Stimulated activated naive CD8-positive, alpha-beta T cell treated with anti-CD3 and anti-CD28 coated beads, Interleukin-15, amount 100 ng/mL, for 72 hours (primary cell): ENCODE measurements at regions not wholly inside any gene's neighbourhood (a gene's known extent, or its start where the extent isn't known, plus 50 kb on each side); places are given as distances from the start of the nearest gene placed in this dataset.

Source experiments
- ATAC-seq: fragments of 150-1000 bp; cut with Tn5 transposase; 2 replicates; pipeline ENCODE4 v1.10.0; 2021; ENCODE audit warnings: mild to moderate bottlenecking, moderate library complexity
- DNase-seq, 2 donors: peaks; one replicate each; pipeline ENCODE4 v3.0.0; 2021 to 2022
- H3K27ac Mint-ChIP-seq, 2 donors: one replicate each; pipeline ENCODE4 v1.8.0; 2022; ENCODE audit warnings: mild to moderate bottlenecking in 2 of 2, mixed read lengths in 2 of 2, moderate library complexity in 2 of 2
- H3K27me3 Mint-ChIP-seq: one replicate; pipeline ENCODE4 v1.8.0; 2022; ENCODE audit warnings: mixed read lengths
- H3K4me1 Mint-ChIP-seq: one replicate; pipeline ENCODE4 v1.8.0; 2022; ENCODE audit warnings: mild to moderate bottlenecking, mixed read lengths
- H3K4me3 Mint-ChIP-seq, 2 donors: one replicate each; pipeline ENCODE4 v1.8.0; 2022; ENCODE audit warnings: mild to moderate bottlenecking in 2 of 2, mixed read lengths in 2 of 2, moderate library complexity in 1 of 2
- H3K9me3 Mint-ChIP-seq, 2 donors: one replicate each; pipeline ENCODE4 v1.8.0; 2022; ENCODE audit warnings: mixed read lengths in 2 of 2

DNA sequence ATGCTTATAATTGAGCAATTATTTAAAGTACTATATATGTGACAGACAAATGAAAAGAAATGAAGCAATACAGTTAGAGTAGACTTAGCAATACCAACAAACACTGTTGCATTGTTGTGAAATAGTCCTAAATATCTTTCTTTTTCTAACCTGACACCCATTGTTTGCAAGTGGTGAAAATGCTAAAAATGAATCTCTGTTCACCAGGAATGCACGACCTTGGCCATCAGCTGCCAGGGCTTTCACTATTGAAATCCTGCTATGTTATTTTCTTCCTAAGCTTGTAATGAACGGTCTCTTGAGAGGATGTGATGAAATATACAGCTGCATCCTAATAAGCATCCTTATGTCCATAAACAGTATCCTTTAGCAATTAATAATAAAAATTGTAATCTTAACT, 136.2 kb upstream of the MGAT5 start:
- peaks cover 8% of the 10 kb centered on the region for H3K27me3 Mint-ChIP-seq
- ATAC-seq (no peak), DNase-seq (no peak)
- no peak overlapping the region for H3K4me3 Mint-ChIP-seq
- peaks cover 28% of the 10 kb centered on the region for H3K4me1 Mint-ChIP-seq
- no peak overlapping the region for H3K27ac Mint-ChIP-seq
- no peaks in the 10 kb centered on the region for H3K9me3 Mint-ChIP-seq

DNA sequence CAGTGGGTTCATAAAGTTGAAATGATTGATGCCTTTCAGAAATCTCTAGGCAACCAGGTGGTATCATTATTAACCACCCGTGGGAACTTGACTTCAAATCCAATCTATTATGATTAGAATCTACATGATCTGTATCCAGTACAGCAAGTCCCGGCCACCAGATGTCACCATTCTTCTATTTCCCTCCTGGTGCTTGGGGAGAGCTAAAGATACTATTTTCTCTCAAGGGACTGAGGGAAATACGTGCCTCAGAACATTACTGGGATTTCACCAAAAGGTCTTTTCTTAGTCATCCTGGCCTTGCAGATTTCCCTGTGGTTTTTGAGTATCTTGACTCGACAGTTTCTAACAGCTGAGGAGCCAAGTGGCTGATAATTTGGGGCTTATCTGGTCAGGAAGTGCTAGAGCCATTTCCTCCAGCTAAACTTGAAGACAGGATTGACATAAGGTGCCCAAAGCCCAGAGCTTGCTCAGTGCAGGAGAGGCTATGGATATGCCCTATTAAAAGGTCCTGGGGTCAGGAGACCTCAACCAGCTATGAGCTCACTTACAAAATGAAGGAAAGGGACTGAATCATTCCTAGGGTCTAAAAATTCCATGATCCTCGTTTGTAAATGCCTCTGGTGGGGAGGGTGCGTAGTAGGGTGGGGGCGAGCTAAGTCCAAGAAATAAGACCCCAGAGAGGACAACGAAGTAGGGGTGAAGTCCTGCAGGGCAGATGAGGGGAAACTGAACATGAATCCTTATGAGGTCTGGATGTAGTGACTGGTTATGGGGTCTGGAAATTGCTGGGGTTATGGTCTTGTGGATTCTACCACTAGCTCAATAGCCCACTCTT, 135.4 kb upstream of the MGAT5 start:
- no peaks in the 10 kb centered on the region for H3K9me3 Mint-ChIP-seq
- no peak overlapping the region for H3K27ac Mint-ChIP-seq
- ATAC-seq = peak; percentile 73
- H3K27me3 Mint-ChIP-seq = peaks cover 8% of the 10 kb centered on the region
- H3K4me1 Mint-ChIP-seq = peaks cover 36% of the 10 kb centered on the region
- H3K4me3 Mint-ChIP-seq = peak overlapping the region; percentile 93
- peak; percentile 77 to 87 for DNase-seq

DNA sequence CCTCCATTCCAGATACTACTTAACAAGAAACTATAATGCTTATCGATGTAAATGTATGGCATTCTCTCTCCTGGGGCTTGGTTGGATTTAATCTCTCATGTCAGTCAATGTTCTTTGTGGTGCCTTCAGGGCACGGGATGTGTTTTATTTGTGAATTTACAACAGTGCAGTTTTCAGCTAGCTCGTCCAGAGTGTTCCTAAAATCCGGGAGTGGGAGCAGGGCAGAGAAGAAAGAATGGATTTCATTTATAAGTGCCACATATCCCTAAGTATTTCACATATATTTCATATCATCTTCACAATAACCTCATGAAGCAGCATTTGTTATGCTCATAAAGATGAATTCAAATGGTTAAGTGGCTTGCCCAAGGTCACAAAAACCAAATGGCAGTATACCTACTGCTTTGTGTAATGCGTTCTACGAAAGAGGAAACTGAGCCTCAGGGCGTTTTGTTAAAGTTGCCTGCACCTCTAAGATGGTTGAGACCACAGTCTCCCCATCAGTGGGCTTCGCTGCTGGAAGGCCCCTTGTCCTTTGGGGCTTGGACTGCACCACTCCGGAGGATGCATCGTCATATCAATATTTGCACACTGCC, 134.7 kb upstream of the MGAT5 start:
- peak overlapping the region in 1 of 2 donors; percentile 93 for H3K27ac Mint-ChIP-seq
- peak overlapping the region; percentile 93 for H3K4me3 Mint-ChIP-seq
- peaks cover 8% of the 10 kb centered on the region for H3K27me3 Mint-ChIP-seq
- ATAC-seq (peak; percentile 7), DNase-seq (peak in 1 of 2 donors; percentile 15)
- peaks cover 43% of the 10 kb centered on the region for H3K4me1 Mint-ChIP-seq
- H3K9me3 Mint-ChIP-seq = no peaks in the 10 kb centered on the region

DNA sequence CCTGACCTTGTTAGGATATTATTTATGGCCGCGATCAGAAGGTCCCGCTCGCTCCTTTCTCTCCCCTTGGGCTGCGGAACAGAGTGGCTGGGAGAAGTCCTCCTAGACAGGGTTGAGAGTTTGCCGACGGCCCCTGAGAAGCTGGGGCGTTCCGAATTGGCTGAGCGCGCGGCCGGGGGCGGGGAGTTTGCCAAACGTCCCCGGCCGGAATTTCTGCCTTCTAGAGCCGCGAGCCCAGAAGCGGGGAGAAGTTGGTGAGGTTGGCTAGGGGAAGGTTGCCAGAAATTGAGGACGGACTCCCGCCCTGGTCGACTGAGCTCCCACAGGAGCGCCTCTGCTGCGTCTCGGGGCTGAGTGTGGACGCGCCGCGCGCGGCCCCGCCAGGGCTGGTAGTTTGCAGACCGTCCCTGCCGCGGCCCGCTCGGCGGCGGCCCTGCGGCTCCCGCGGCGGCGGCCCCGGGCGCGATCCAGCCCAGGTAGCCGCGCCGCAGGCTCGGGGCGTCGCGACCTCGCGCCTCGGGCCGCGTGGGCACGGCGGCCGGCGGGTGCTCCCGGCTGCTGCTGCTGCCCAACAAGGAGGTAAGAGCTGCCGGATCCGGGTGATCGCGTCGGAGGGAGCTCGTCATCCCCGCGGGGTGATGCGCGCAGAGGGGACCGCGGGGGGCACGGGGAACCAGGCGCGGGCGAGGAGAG, 134.0 kb upstream of the MGAT5 start:
- DNase-seq = peak; percentile 79 to 83
- peak overlapping the region; percentile 93 for H3K4me3 Mint-ChIP-seq
- H3K4me1 Mint-ChIP-seq = peaks cover 50% of the 10 kb centered on the region
- ATAC-seq = peak; percentile 70
- peak overlapping the region; percentile 93 to 95 for H3K27ac Mint-ChIP-seq
- no peaks in the 10 kb centered on the region for H3K9me3 Mint-ChIP-seq
- H3K27me3 Mint-ChIP-seq = peaks cover 8% of the 10 kb centered on the region

DNA sequence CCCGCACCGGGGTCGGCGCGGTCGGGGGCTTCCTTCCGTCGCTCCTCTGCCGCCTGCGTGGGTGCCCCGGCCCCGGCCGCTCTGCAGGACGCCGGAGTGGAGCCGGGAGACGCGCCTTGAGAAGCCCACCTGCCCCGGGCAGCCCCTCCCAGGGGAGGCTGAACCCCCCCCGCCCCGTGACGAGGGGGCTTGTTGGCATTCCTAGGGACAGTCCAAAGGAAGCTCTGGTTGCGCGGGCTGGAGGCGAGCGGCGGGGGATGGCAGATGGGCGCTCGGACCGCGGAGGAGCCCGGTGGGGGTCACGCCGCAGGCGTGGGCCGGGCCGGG, 133.5 kb upstream of the MGAT5 start:
- H3K4me3 Mint-ChIP-seq = peak overlapping the region; percentile 75 to 93
- peak in 1 of 2 donors; percentile 17 for DNase-seq

DNA sequence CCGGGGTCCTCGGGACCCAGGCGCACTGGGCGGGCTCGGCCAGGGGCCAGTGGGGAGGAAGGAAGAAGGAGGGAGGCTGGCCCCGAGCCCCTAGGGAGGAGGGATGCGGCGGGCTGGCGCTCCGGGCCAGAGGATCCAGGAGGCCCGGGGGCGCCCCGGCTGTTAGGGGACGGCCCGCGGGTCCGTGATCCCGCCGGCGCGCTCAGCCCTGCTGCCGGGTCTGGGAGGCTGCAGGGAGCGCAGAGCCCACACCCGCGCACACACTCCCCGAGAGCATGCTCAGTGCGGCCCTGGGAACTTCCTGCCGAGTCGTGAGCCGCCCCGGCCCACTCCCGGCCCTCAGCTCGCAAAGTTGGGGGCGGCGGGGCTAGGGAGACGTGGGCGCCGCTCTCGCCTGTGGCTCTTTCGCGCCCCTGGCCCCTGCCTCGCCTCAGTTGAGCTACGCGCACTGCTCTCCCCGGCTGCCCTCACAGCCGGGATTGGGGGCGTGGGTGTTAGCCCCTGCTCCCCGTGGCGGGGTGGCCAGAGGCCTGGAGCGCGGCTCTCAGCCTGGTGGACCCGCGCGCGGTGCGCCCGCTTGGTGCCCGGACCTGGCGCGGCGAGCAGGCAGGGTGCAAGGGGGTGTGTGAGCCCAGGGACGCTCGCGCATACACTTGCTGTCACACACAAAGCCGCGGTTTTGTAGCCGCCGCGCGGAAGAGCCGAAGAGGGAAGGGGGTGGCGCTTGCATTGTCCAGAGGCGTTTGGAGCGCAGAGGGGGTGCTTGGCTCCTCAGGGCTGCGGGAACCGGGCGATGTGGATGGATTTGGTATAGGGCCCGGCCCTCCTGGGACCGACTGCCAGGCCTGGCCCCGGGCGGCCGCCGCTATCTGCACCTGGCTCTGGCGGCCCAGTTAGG, 132.9 kb upstream of the MGAT5 start:
- Mint-ChIP-seq H3K4me1 (peaks cover 61% of the 10 kb centered on the region), H3K4me3 (peak overlapping the region; percentile 80 to 93)
- DNase-seq = peak; percentile 65 to 68

More for the DNA sequence above, 133.5 kb upstream of the MGAT5 start:
- Mint-ChIP-seq H3K4me1 (peaks cover 55% of the 10 kb centered on the region), H3K27me3 (peaks cover 8% of the 10 kb centered on the region), H3K9me3 (no peaks in the 10 kb centered on the region), H3K27ac (peak overlapping the region in 1 of 2 donors; percentile 42)
- no peak for ATAC-seq

DNA sequence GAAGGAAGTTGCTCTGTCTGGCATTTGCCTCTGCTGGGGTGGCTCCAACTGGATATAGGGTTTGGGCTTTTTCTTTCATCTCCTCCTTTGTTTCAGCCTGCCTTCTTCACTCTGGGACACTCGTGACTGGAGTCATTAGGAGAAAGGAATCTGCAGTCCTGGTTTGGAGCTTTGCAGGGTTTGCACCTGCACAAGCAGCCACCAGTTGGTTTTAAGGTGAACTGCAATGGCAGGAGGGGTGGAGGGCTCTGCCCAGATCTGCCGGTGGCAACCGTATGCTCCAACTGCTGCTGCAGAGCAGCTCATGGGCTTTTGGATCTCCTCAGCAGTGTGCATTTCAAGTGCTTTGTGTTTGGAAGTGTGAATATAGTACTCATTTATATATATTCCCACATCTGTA, 131.3 kb upstream of the MGAT5 start:
- Mint-ChIP-seq H3K4me1 (peaks cover 77% of the 10 kb centered on the region), H3K4me3 (peak overlapping the region in 1 of 2 donors; percentile 80), H3K27ac (no peak overlapping the region), H3K9me3 (no peaks in the 10 kb centered on the region), H3K27me3 (no peaks in the 10 kb centered on the region)
- ATAC-seq (no peak), DNase-seq (peak in 1 of 2 donors; percentile 12)

More for the DNA sequence above, 132.9 kb upstream of the MGAT5 start:
- H3K27ac Mint-ChIP-seq = peak overlapping the region; percentile 42 to 54
- H3K27me3 Mint-ChIP-seq = peaks cover 8% of the 10 kb centered on the region
- peak; percentile 75 for ATAC-seq
- no peaks in the 10 kb centered on the region for H3K9me3 Mint-ChIP-seq

DNA sequence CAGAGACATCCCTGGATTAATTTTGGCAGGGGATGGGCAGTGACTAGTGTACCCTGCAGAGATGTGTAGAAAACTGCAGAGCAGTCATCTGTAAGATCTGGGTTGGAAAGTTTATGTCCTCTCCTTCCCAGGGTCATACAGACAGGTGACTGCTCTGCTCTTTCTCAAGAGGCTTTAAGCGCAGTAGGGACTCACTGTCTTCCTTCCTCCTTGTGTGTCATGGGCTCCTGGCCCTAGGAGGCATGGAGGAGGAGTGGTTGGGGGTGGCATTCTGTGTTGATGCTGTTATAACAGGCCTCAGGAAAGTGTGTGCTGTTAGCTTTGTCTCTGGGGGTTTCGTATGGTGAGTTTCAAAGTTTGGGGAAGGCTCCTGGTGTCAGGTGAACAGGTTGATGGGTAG, 130.5 kb upstream of the MGAT5 start:
- ATAC-seq (no peak), DNase-seq (no peak)
- Mint-ChIP-seq H3K4me3 (peak overlapping the region in 1 of 2 donors; percentile 3), H3K27me3 (no peaks in the 10 kb centered on the region), H3K4me1 (peaks cover 84% of the 10 kb centered on the region), H3K27ac (no peak overlapping the region), H3K9me3 (no peaks in the 10 kb centered on the region)

DNA sequence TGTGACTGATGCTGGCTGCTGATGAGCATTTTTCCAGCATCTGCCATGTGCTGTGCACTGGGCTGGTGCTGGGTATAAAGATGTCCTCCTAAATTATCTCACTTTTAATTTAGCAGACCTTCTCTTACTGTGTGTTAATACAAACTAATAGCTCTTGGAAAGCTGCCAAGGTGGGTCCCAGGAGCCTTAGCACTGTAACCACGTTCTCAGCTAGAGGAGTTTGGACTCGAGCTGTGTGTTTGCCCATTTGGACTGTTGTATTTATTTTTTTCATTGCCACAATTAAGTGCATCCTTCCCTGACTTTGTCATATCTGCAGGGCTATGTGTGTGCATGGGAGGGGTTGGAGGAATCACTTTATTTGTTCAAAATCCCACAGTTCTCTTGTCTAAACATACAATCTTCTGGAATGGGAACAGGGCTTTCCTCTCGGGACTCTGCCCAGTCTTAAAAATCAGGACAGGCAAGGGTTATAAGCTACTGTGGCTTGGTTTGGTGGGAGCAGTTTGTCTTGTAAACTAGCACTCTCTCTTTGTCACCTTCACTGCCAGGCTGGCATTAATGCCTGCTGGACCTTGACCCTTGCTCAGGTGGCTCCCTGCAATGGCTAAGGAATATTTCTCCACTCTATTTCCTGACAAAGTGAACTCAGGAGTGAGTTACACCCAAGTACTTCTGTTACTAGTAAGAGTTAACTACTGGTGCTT, 129.7 kb upstream of the MGAT5 start:
- Mint-ChIP-seq H3K27ac (no peak overlapping the region), H3K9me3 (no peaks in the 10 kb centered on the region), H3K27me3 (no peaks in the 10 kb centered on the region), H3K4me3 (no peak overlapping the region), H3K4me1 (peaks cover 82% of the 10 kb centered on the region)
- DNase-seq = no peak
- no peak for ATAC-seq

DNA sequence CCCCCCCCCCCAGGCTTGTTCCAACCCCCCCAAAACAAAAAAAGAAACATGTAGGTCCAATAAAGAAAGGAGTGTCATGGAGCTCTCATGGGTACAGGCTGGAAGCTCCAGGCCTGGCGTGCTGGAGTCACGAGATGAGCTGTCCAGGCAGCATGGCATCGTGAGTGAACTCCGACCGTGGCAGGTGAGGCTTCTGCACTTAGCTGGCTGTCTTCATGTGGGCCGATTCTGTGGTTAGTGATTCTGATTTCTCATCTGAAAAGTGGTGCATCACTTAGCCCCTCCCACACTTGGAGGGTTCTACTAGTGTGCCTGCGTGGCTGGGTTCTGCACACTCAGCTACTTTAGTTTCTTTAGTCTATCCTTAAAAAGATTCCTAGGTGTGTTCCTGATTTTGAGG, 126.4 kb upstream of the MGAT5 start:
- no peak overlapping the region for H3K27ac Mint-ChIP-seq

DNA sequence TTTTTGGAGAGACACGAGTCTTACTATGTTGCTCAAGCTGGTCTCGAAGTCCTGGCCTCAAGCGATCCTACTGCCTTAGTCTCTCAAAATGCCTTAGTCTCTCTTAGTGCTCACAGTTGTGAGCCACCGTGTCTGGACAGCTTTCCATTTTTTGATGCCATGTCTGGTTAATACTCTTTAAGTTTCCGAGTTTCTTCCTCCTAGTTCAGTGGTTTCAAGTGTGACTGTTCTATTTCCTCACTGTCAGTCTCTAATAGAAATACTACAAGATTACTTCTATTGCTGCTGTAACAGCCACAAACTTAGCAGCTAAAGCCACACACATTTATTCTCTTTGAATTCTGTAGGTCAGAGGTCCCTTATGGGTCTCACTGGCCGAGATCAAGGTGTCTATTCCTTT, 125.1 kb upstream of the MGAT5 start:
- H3K27me3 Mint-ChIP-seq = no peaks in the 10 kb centered on the region
- H3K27ac Mint-ChIP-seq = no peak overlapping the region
- DNase-seq (no peak), ATAC-seq (no peak)
- H3K4me3 Mint-ChIP-seq = no peak overlapping the region
- peaks cover 66% of the 10 kb centered on the region for H3K4me1 Mint-ChIP-seq
- H3K9me3 Mint-ChIP-seq = no peaks in the 10 kb centered on the region

More for the DNA sequence above, 126.4 kb upstream of the MGAT5 start:
- no peaks in the 10 kb centered on the region for H3K27me3 Mint-ChIP-seq
- peaks cover 78% of the 10 kb centered on the region for H3K4me1 Mint-ChIP-seq
- peak; percentile 89 for ATAC-seq
- peak; percentile 52 to 66 for DNase-seq
- no peaks in the 10 kb centered on the region for H3K9me3 Mint-ChIP-seq
- H3K4me3 Mint-ChIP-seq = peak overlapping the region; percentile 48 to 71

DNA sequence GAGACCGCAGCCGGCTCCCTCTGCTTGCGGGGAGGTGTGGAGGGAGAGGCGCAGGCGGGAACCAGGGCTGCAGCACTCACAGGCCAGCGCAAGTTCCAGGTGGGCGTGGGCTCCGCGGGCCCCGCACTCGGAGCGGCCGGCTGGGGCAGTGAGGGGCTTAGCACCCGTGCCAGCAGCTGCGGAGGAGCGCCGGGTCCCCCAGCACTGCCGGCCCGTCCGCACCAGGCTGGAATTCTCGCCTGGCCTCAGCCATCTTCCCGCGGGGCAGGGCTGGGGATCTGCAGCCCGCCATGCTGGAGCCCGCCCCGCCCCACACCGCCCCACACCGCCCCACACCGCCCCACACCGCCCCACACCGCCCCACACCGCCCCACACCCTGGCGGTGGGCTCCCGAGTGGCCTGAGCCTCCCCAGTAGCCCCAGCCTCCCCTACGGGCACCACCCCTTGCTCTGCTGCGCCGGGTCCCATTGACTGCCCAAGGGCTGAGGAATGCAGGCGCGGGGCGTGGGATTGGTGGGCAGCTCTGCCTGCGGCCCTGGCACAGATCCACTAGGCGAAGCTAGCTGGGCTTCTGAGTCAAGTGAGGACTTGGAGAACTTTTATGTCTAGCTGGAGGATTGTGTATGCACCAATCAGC, 123.9 kb upstream of the MGAT5 start:
- H3K27ac Mint-ChIP-seq = no peak overlapping the region
- no peaks in the 10 kb centered on the region for H3K27me3 Mint-ChIP-seq
- H3K4me3 Mint-ChIP-seq = no peak overlapping the region
- H3K4me1 Mint-ChIP-seq = peaks cover 61% of the 10 kb centered on the region
- DNase-seq (no peak), ATAC-seq (peak; percentile 67)
- H3K9me3 Mint-ChIP-seq = no peaks in the 10 kb centered on the region

DNA sequence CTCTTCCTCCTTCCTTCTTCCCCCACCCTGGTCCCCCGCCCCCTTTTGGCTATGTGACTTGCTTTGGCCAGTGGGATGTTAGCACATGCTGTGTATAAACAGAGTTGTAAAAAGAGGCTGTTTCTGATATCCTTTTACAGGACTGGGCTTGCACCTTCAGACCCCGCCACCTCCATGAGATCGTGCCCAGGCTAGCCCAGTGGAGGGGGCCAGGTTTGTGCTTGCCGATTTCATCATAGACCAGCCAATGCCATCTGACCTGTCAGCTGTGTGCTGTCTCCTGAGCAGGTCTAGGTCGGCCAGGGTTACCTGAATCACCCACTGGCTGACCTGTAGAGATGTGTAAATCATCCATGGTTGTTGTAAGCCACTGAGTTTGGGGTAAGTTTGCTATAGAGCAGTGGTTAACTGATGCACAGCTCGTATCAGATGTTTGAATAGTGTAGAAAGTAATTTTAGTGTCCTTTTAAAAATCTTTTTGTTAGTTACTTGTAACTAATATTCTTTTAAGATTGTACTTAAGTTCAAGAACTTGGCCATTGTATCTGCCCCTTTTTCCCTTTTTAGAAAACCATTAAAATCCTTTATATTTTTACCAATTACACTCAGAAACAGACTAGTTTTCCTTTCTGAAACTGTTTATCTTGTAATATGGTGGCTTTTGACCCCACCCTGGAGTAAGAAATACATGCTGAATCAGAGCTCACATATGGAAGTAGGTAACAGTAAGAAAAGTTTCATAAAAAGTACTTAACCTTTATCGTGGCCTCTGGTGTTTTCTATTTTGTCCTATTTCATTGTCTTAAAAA, 122.0 kb upstream of the MGAT5 start:
- Mint-ChIP-seq H3K27me3 (no peaks in the 10 kb centered on the region), H3K27ac (no peak overlapping the region), H3K4me3 (no peak overlapping the region), H3K9me3 (no peaks in the 10 kb centered on the region), H3K4me1 (peaks cover 57% of the 10 kb centered on the region)
- DNase-seq (no peak), ATAC-seq (no peak)

DNA sequence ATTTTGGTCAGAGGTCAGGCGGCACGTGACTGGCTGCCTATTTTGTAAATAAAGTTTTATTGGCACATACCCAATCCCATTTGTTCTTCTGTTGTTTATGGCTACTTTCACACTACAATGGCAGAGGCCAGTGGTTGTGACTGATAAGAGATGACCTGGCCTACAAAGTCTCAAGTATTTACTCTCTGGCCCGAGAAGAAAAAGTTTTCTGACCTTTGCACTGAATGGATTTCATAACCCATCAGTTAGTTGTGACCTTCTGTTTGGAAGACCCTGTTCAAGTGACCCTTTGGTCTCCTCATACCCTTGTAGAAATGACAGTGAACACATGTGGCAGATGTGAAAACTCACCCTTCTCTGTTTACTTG, 121.4 kb upstream of the MGAT5 start:
- ATAC-seq (no peak), DNase-seq (no peak)
- Mint-ChIP-seq H3K27me3 (no peaks in the 10 kb centered on the region), H3K4me1 (peaks cover 57% of the 10 kb centered on the region), H3K27ac (no peak overlapping the region), H3K4me3 (no peak overlapping the region), H3K9me3 (no peaks in the 10 kb centered on the region)
